Omental fat pad (tissue), 3 donors: ENCODE measurements at regions not wholly inside any gene's neighbourhood (a gene's known extent, or its start where the extent isn't known, plus 50 kb on each side); places are given as distances from the start of the nearest gene placed in this dataset.

Experiments used
- ATAC-seq: fragments of 150-250 bp; one replicate; pipeline ENCODE4 v1.9.1; 2016; ENCODE audit warnings: mild to moderate bottlenecking, moderate library complexity; ENCODE audit not compliant: low FRiP score
- DNase-seq: peaks from one replicate; pipeline ENCODE4 v3.0.0-alpha.2; 2019; ENCODE audit warnings: low spot score
- CTCF ChIP-seq, 3 donors: fragments of 450-650 bp; IDR thresholded peaks; one replicate each; pipeline ENCODE4 v1.5.1; 2016 to 2017; ENCODE audit warnings: antibody characterized with exemption in 3 of 3, mild to moderate bottlenecking in 3 of 3, moderate library complexity in 2 of 3

GRCh38 chr11:121716060-121716459, 263.3 kb upstream of the SORL1-AS1 start:
- DNase-seq (no peak), ATAC-seq (no peak)
- no peak for TF ChIP-seq CTCF (IDR thresholded peaks at IDR 0.05)

GRCh38 chr11:121715405-121715804, 262.6 kb upstream of the SORL1-AS1 start:
- DNase-seq (no peak), ATAC-seq (no peak)
- no peak for TF ChIP-seq CTCF (IDR thresholded peaks at IDR 0.05)

GRCh38 chr11:121714351-121714750, 261.6 kb upstream of the SORL1-AS1 start:
- no peak for TF ChIP-seq CTCF (IDR thresholded peaks at IDR 0.05)
- ATAC-seq, result no peak
- no peak for DNase-seq

- DNase-seq, result no peak
- TF ChIP-seq CTCF (IDR thresholded peaks at IDR 0.05), result no peak
- no peak for ATAC-seq
These were observed 259.2 kb upstream of the SORL1-AS1 start for GRCh38 chr11:121711939-121712338.

GRCh38 chr11:121711236-121711635, 258.5 kb upstream of the SORL1-AS1 start:
- ATAC-seq, result no peak
- no peak for DNase-seq
- no peak for TF ChIP-seq CTCF (IDR thresholded peaks at IDR 0.05)

- DNase-seq, result no peak
- TF ChIP-seq CTCF (IDR thresholded peaks at IDR 0.05), result no peak
- no peak for ATAC-seq
These were observed 254.2 kb upstream of the SORL1-AS1 start for GRCh38 chr11:121706884-121707420.

GRCh38 chr11:121703201-121703600, 250.4 kb upstream of the SORL1-AS1 start:
- DNase-seq (no peak), ATAC-seq (no peak)
- no peak for TF ChIP-seq CTCF (IDR thresholded peaks at IDR 0.05)
